ENCODE measurements at regions not wholly inside any gene's neighbourhood (a gene's known extent, or its start where the extent isn't known, plus 50 kb on each side); places are given as distances from the start of the nearest gene placed in this dataset.

GRCh38 chr11:104668797-104669463, 229.3 kb downstream of the CASP12 start:
- TF ChIP-seq CTCF (conservative IDR thresholded peaks at IDR 0.05; ENCODE audit: low read length) = no peak
- no peak for TF ChIP-seq EZH2phosphoT487 (IDR thresholded peaks at IDR 0.05; ENCODE audit: borderline replicate concordance)

Measured in Loucy (cell line).